ENCODE measurements at regions not wholly inside any gene's neighbourhood (a gene's known extent, or its start where the extent isn't known, plus 50 kb on each side); places are given as distances from the start of the nearest gene placed in this dataset.

- TF ChIP-seq CTCF (IDR thresholded peaks at IDR 0.05; ENCODE audit: low read length) (no peak), EZH2 (IDR thresholded peaks at IDR 0.05; ENCODE audit: borderline replicate concordance, low read length) (no peak)
Measured at GRCh38 chr2:199201539-199201938, 256.2 kb downstream of the SATB2 start.

Data from OCI-LY1 (cell line).